ENCODE measurements at regions not wholly inside any gene's neighbourhood (a gene's known extent, or its start where the extent isn't known, plus 50 kb on each side); places are given as distances from the start of the nearest gene placed in this dataset.

GRCh38 chr10:130429809-130430208 lies 293.6 kb downstream of the GLRX3 start:
- DNase-seq = no peak
- Histone ChIP-seq H3K27me3 (no peaks in the 10 kb centered on the region), H3K36me3 (no peaks in the 10 kb centered on the region), H3K27ac (no peak overlapping the region), H3K9me3 (no peaks in the 10 kb centered on the region), H3K4me3 (no peak overlapping the region), H3K4me1 (no peaks in the 10 kb centered on the region)
- intact Hi-C loops (cut with DNase I; ENCODE audit: low total_unique reads) (no loop called here), in situ Hi-C loops (cut with MboI; ENCODE audit: low pct_ligation_motif_present in 1 of 4, low pct_unique_long_range_greater_than_20kb in 1 of 4, low sequenced_read_pairs in 3 of 4) (no loop called here)
- WGBS, 2 donors (ENCODE audit: low coverage in 1 of 2) = 45 to 76% methylated on average over 2 to 4 of the region's 4 CpGs
- TF ChIP-seq EP300 (IDR thresholded peaks at IDR 0.05; ENCODE audit: low read depth) = no peak

GRCh38 chr10:130430291-130430690 lies 294.1 kb downstream of the GLRX3 start:
- no peak for DNase-seq
- Histone ChIP-seq H3K36me3 (no peaks in the 10 kb centered on the region), H3K4me3 (no peak overlapping the region), H3K4me1 (no peaks in the 10 kb centered on the region), H3K27ac (no peak overlapping the region), H3K9me3 (no peaks in the 10 kb centered on the region), H3K27me3 (no peaks in the 10 kb centered on the region)
- TF ChIP-seq EP300 (IDR thresholded peaks at IDR 0.05; ENCODE audit: low read depth) (no peak), POLR2AphosphoS5 (IDR thresholded peaks at IDR 0.05) (no peak), CTCF (IDR thresholded peaks at IDR 0.05) (no peak), POLR2A (IDR thresholded peaks at IDR 0.05) (no peak)
- 20 to 74% methylated on average over 1 to 4 of the region's 4 CpGs for WGBS, 2 donors (ENCODE audit: low coverage in 1 of 2)
- in situ Hi-C loops (cut with MboI; ENCODE audit: low pct_ligation_motif_present in 1 of 4, low pct_unique_long_range_greater_than_20kb in 1 of 4, low sequenced_read_pairs in 3 of 4) = no loop called here
- intact Hi-C loops (cut with DNase I; ENCODE audit: low total_unique reads) = no loop called here

- no peak for TF ChIP-seq POLR2AphosphoS5 (IDR thresholded peaks at IDR 0.05)
- TF ChIP-seq POLR2A (IDR thresholded peaks at IDR 0.05) = no peak
- in situ Hi-C loops (cut with MboI; ENCODE audit: low pct_ligation_motif_present in 1 of 4, low pct_unique_long_range_greater_than_20kb in 1 of 4, low sequenced_read_pairs in 3 of 4) (no loop called here), intact Hi-C loops (cut with DNase I; ENCODE audit: low total_unique reads) (no loop called here)
- H3K9me3 ChIP-seq = peaks cover 0 to 2% of the 10 kb centered on the region in 2 donors
- no peaks in the 10 kb centered on the region for H3K27me3 ChIP-seq
- no peak for DNase-seq
- 86% methylated on average over 5 to 15 of the region's 15 CpGs for WGBS, 2 donors (ENCODE audit: low coverage in 1 of 2)
- no peak overlapping the region for H3K4me3 ChIP-seq
- no peaks in the 10 kb centered on the region for H3K36me3 ChIP-seq
- no peaks in the 10 kb centered on the region for H3K4me1 ChIP-seq
- no peak overlapping the region for H3K27ac ChIP-seq
These were observed 294.9 kb downstream of the GLRX3 start for GRCh38 chr10:130430852-130431704.

GRCh38 chr10:130432271-130432670 lies 296.1 kb downstream of the GLRX3 start:
- H3K4me1 ChIP-seq = no peaks in the 10 kb centered on the region
- WGBS, 2 donors (ENCODE audit: low coverage in 1 of 2) = 73 to 75% methylated on average over 5 to 7 of the region's 7 CpGs
- TF ChIP-seq POLR2A (IDR thresholded peaks at IDR 0.05) (no peak), POLR2AphosphoS5 (IDR thresholded peaks at IDR 0.05) (no peak), EP300 (IDR thresholded peaks at IDR 0.05; ENCODE audit: low read depth) (no peak), CTCF (IDR thresholded peaks at IDR 0.05) (no peak)
- intact Hi-C loops (cut with DNase I; ENCODE audit: low total_unique reads) = no loop called here
- no peaks in the 10 kb centered on the region for H3K36me3 ChIP-seq
- no peak for DNase-seq
- in situ Hi-C loops (cut with MboI; ENCODE audit: low pct_ligation_motif_present in 1 of 4, low pct_unique_long_range_greater_than_20kb in 1 of 4, low sequenced_read_pairs in 3 of 4) = no loop called here
- H3K27me3 ChIP-seq = no peaks in the 10 kb centered on the region
- H3K27ac ChIP-seq = no peak overlapping the region
- H3K4me3 ChIP-seq = no peak overlapping the region
- peaks cover 0 to 2% of the 10 kb centered on the region in 2 donors for H3K9me3 ChIP-seq

GRCh38 chr10:130432850-130433249 lies 296.7 kb downstream of the GLRX3 start:
- 67 to 100% methylated on average over 2 to 9 of the region's 9 CpGs for WGBS, 2 donors (ENCODE audit: low coverage in 1 of 2)
- DNase-seq = no peak

More at GRCh38 chr10:130432850-130433249, 296.7 kb downstream of the GLRX3 start:
- Histone ChIP-seq H3K27ac (no peak overlapping the region), H3K27me3 (no peaks in the 10 kb centered on the region), H3K9me3 (peaks cover 0 to 2% of the 10 kb centered on the region in 2 donors), H3K4me1 (no peaks in the 10 kb centered on the region), H3K4me3 (no peak overlapping the region), H3K36me3 (no peaks in the 10 kb centered on the region)
- intact Hi-C loops (cut with DNase I; ENCODE audit: low total_unique reads) = no loop called here
- TF ChIP-seq POLR2A (IDR thresholded peaks at IDR 0.05) (no peak), POLR2AphosphoS5 (IDR thresholded peaks at IDR 0.05) (no peak), CTCF (IDR thresholded peaks at IDR 0.05) (no peak), EP300 (IDR thresholded peaks at IDR 0.05; ENCODE audit: low read depth) (no peak)
- in situ Hi-C loops (cut with MboI; ENCODE audit: low pct_ligation_motif_present in 1 of 4, low pct_unique_long_range_greater_than_20kb in 1 of 4, low sequenced_read_pairs in 3 of 4) = no loop called here
